ENCODE measurements at regions not wholly inside any gene's neighbourhood (a gene's known extent, or its start where the extent isn't known, plus 50 kb on each side); places are given as distances from the start of the nearest gene placed in this dataset.

DNA sequence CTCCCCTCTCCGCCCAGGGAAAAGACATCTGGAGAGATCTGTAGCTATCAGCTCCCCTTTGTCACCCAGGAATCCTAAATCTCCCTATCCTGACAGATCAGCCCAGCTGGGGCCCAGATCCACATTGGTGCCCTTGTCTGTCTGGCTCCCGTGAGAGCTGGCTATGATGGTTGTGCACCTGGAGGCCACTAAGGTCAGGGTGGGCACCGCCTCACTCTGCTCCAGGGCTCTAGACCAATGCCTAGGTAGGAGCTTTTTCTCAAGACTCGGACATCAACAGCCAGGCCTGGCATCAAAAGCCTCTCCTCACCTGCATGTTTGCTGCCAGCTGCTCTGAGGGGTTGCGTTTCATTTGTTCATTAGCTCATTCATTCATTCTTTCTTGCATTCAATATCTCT is 142.7 kb downstream of the SMAD6 start:
- TF ChIP-seq, protein P1, sequence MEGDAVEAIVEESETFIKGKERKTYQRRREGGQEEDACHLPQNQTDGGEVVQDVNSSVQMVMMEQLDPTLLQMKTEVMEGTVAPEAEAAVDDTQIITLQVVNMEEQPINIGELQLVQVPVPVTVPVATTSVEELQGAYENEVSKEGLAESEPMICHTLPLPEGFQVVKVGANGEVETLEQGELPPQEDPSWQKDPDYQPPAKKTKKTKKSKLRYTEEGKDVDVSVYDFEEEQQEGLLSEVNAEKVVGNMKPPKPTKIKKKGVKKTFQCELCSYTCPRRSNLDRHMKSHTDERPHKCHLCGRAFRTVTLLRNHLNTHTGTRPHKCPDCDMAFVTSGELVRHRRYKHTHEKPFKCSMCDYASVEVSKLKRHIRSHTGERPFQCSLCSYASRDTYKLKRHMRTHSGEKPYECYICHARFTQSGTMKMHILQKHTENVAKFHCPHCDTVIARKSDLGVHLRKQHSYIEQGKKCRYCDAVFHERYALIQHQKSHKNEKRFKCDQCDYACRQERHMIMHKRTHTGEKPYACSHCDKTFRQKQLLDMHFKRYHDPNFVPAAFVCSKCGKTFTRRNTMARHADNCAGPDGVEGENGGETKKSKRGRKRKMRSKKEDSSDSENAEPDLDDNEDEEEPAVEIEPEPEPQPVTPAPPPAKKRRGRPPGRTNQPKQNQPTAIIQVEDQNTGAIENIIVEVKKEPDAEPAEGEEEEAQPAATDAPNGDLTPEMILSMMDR (IDR thresholded peaks at IDR 0.05 in 8 of 11, conservative IDR thresholded peaks at IDR 0.05 in 3 of 11): no peak
- TF ChIP-seq POLR2A (IDR thresholded peaks at IDR 0.05): no peak

Data from spleen (tissue), 7 donors.